IPS DF 6.9 (cell line): ENCODE measurements at regions not wholly inside any gene's neighbourhood (a gene's known extent, or its start where the extent isn't known, plus 50 kb on each side); places are given as distances from the start of the nearest gene placed in this dataset.

Experiments
- DNase-seq: peaks from one replicate; pipeline ENCODE4 v3.0.0-alpha.2; 2013; ENCODE audit warnings: low read depth, low spot score
- H3K27ac ChIP-seq: one replicate; pipeline ENCODE4 v1.5.1; 2013; ENCODE audit warnings: low read length, control low read depth
- H3K27me3 ChIP-seq: 2 replicates; pipeline ENCODE4 v1.6.1; 2013; ENCODE audit warnings: mild to moderate bottlenecking, low read length; ENCODE audit not compliant: control insufficient read depth, insufficient read depth
- H3K36me3 ChIP-seq: 2 replicates; pipeline ENCODE4 v1.6.1; 2013; ENCODE audit warnings: low read length; ENCODE audit not compliant: control insufficient read depth, insufficient read depth
- H3K4me1 ChIP-seq: 2 replicates; pipeline ENCODE4 v1.6.1; 2013; ENCODE audit warnings: low read length; ENCODE audit not compliant: control insufficient read depth, insufficient read depth
- H3K4me3 ChIP-seq: 2 replicates; pipeline ENCODE4 v1.5.1; 2013; ENCODE audit warnings: mild to moderate bottlenecking, low read length
- H3K9me3 ChIP-seq: 2 replicates; pipeline ENCODE4 v1.6.1; 2013; ENCODE audit warnings: low read length, inconsistent platforms; ENCODE audit not compliant: control insufficient read depth, insufficient read depth
- WGBS: extraction: QIAGEN DNeasy Blood & Tissue Kit; methylation state at CpG from one replicate; pipeline ENCODE4 v1.1.7; 2013; ENCODE audit warnings: mixed read lengths, missing lambda C conversion rate; ENCODE audit not compliant: insufficient read length, insufficient coverage; 5-methylcytosine and 5-hydroxymethylcytosine counted together

- Histone ChIP-seq H3K4me3 (no peak overlapping the region), H3K9me3 (no peaks in the 10 kb centered on the region), H3K4me1 (no peaks in the 10 kb centered on the region), H3K36me3 (no peaks in the 10 kb centered on the region), H3K27me3 (no peaks in the 10 kb centered on the region), H3K27ac (no peak overlapping the region)
- DNase-seq, result no peak
- no CpG with 5 or more reads among the region's 2 CpGs for WGBS
Observed at GRCh38 chr11:90661233-90661632, 438.4 kb upstream of the CHORDC1 start.

- Histone ChIP-seq H3K27me3 (no peaks in the 10 kb centered on the region), H3K9me3 (no peaks in the 10 kb centered on the region), H3K27ac (no peak overlapping the region), H3K4me1 (no peaks in the 10 kb centered on the region), H3K4me3 (no peak overlapping the region), H3K36me3 (no peaks in the 10 kb centered on the region)
- no peak for DNase-seq
- whole genome bisulfite sequencing, result no CpG with 5 or more reads among the region's 2 CpGs
Observed at GRCh38 chr11:90656171-90656570, 433.3 kb upstream of the CHORDC1 start.

- H3K4me3 ChIP-seq, result no peak overlapping the region
- H3K9me3 ChIP-seq, result no peaks in the 10 kb centered on the region
- H3K36me3 ChIP-seq, result no peaks in the 10 kb centered on the region
- H3K27me3 ChIP-seq, result no peaks in the 10 kb centered on the region
- no peak for DNase-seq
- H3K4me1 ChIP-seq, result no peaks in the 10 kb centered on the region
- no CpG with 5 or more reads among the region's 2 CpGs for WGBS
- no peak overlapping the region for H3K27ac ChIP-seq
Observed at GRCh38 chr11:90650153-90650552, 427.3 kb upstream of the CHORDC1 start.

- WGBS, result no CpG with 5 or more reads among the region's 2 CpGs
- H3K36me3 ChIP-seq, result no peaks in the 10 kb centered on the region
Observed at GRCh38 chr11:90646706-90647105, 423.9 kb upstream of the CHORDC1 start.

GRCh38 chr11:90646266-90646665 is 423.4 kb upstream of the CHORDC1 start:
- H3K4me3 ChIP-seq, result no peak overlapping the region
- no peaks in the 10 kb centered on the region for H3K4me1 ChIP-seq
- H3K36me3 ChIP-seq, result no peaks in the 10 kb centered on the region
- H3K9me3 ChIP-seq, result no peaks in the 10 kb centered on the region
- no peak for DNase-seq
- no peak overlapping the region for H3K27ac ChIP-seq
- no peaks in the 10 kb centered on the region for H3K27me3 ChIP-seq
- no CpG with 5 or more reads among the region's 1 CpG for WGBS

More at GRCh38 chr11:90646706-90647105, 423.9 kb upstream of the CHORDC1 start:
- Histone ChIP-seq H3K4me3 (no peak overlapping the region), H3K9me3 (no peaks in the 10 kb centered on the region), H3K4me1 (no peaks in the 10 kb centered on the region), H3K27me3 (no peaks in the 10 kb centered on the region), H3K27ac (no peak overlapping the region)
- no peak for DNase-seq

GRCh38 chr11:90639461-90639993 is 416.7 kb upstream of the CHORDC1 start:
- peaks cover 2% of the 10 kb centered on the region; the same call in 1 of the 2 replicates for H3K4me1 ChIP-seq
- no peaks in the 10 kb centered on the region for H3K27me3 ChIP-seq
- no peak for DNase-seq
- H3K36me3 ChIP-seq, result no peaks in the 10 kb centered on the region
- WGBS, result no CpG with 5 or more reads among the region's 1 CpG
- H3K27ac ChIP-seq, result no peak overlapping the region
- no peak overlapping the region for H3K4me3 ChIP-seq
- no peaks in the 10 kb centered on the region for H3K9me3 ChIP-seq

GRCh38 chr11:90635886-90636285 is 413.0 kb upstream of the CHORDC1 start:
- Histone ChIP-seq H3K9me3 (no peaks in the 10 kb centered on the region), H3K4me1 (peaks cover 2% of the 10 kb centered on the region; the same call in 1 of the 2 replicates), H3K36me3 (no peaks in the 10 kb centered on the region), H3K27me3 (no peaks in the 10 kb centered on the region), H3K4me3 (no peak overlapping the region), H3K27ac (no peak overlapping the region)
- DNase-seq, result no peak
- no CpG with 5 or more reads among the region's 1 CpG for WGBS

- no peak for DNase-seq
- peaks cover 2% of the 10 kb centered on the region; the same call in 1 of the 2 replicates for H3K4me1 ChIP-seq
- no peaks in the 10 kb centered on the region for H3K9me3 ChIP-seq
- H3K27me3 ChIP-seq, result no peaks in the 10 kb centered on the region
- H3K36me3 ChIP-seq, result no peaks in the 10 kb centered on the region
- H3K4me3 ChIP-seq, result no peak overlapping the region
- H3K27ac ChIP-seq, result no peak overlapping the region
- WGBS, result no CpG with 5 or more reads among the region's 1 CpG
Observed at GRCh38 chr11:90635151-90635550, 412.3 kb upstream of the CHORDC1 start.

GRCh38 chr11:90630176-90630575 is 407.3 kb upstream of the CHORDC1 start:
- H3K27ac ChIP-seq, result no peak overlapping the region
- H3K4me3 ChIP-seq, result no peak overlapping the region
- H3K36me3 ChIP-seq, result no peaks in the 10 kb centered on the region
- H3K4me1 ChIP-seq, result no peaks in the 10 kb centered on the region
- DNase-seq, result no peak
- no peaks in the 10 kb centered on the region for H3K9me3 ChIP-seq
- no peaks in the 10 kb centered on the region; the same call in 1 of the 2 replicates for H3K27me3 ChIP-seq
- no CpG with 5 or more reads among the region's 4 CpGs for WGBS

GRCh38 chr11:90629229-90629806 is 406.5 kb upstream of the CHORDC1 start:
- Histone ChIP-seq H3K36me3 (no peaks in the 10 kb centered on the region), H3K4me1 (no peaks in the 10 kb centered on the region), H3K4me3 (no peak overlapping the region), H3K27ac (no peak overlapping the region), H3K27me3 (no peaks in the 10 kb centered on the region; the same call in 1 of the 2 replicates), H3K9me3 (no peaks in the 10 kb centered on the region)
- DNase-seq, result no peak
- no CpG with 5 or more reads among the region's 4 CpGs for WGBS

- Histone ChIP-seq H3K4me1 (no peaks in the 10 kb centered on the region), H3K36me3 (no peaks in the 10 kb centered on the region), H3K4me3 (no peak overlapping the region), H3K9me3 (no peaks in the 10 kb centered on the region), H3K27me3 (no peaks in the 10 kb centered on the region), H3K27ac (no peak overlapping the region)
- no CpG with 5 or more reads among the region's 2 CpGs for WGBS
- no peak for DNase-seq
Observed at GRCh38 chr11:90614318-90614717, 391.5 kb upstream of the CHORDC1 start.
